ENCODE measurements at regions not wholly inside any gene's neighbourhood (a gene's known extent, or its start where the extent isn't known, plus 50 kb on each side); places are given as distances from the start of the nearest gene placed in this dataset.

DNA sequence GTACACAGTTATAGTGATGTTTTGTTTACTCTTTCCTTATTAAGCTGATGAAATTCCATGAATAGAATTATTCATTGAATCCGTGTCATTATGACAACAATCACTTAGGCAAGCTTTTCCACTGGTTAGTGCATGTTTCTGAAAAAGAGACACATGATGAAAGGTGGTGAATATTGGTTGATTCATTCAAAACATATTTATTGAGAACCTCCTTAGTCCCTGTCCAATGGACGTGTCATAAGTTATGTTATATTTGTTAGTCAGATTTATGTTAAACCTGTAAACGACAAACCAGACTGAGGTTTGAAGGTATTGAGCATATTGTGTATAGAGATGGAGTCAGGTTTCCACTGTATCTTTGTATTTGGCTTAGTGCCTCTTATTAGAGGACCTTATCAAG is 1888.9 kb upstream of the CDH6 start:
- TF ChIP-seq CTCF (IDR thresholded peaks at IDR 0.05): no peak
- TF ChIP-seq POLR2A (IDR thresholded peaks at IDR 0.05): no peak

All from ovary (tissue), 3 donors.